Myocyte (in vitro differentiated cells): ENCODE measurements at regions not wholly inside any gene's neighbourhood (a gene's known extent, or its start where the extent isn't known, plus 50 kb on each side); places are given as distances from the start of the nearest gene placed in this dataset.

ENCODE experiments used
- DNase-seq: peaks from one replicate; pipeline ENCODE4 v3.0.0-alpha.2; 2012; ENCODE audit warnings: low read depth

- DNase-seq, result peak; percentile 42
Measured at GRCh38 chr4:151604238-151604637, 156.6 kb downstream of the GATB start.

- no peak for DNase-seq
Measured at GRCh38 chr4:151605215-151605614, 155.6 kb downstream of the GATB start.

DNA sequence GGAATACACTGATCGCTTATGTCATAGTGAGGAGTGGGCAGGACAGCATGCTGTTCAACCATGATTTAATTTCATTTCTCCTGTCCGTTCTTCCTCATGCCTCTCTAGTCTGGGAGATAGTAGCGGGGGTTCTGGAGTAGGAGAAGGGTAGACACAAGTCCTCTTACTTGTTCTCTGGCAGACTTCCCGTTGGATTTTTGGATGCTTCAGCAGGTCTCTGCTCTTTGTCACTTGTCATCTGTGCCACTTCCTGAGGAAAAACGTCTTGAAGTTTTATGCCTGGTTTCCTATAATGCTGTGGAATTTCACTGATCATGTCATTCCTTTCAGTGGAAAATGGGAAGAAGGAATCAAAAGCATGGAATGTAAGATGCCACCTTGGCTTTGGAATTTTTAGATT is 154.7 kb downstream of the GATB start:
- no peak for DNase-seq

GRCh38 chr4:151610229-151610628 is 150.6 kb downstream of the GATB start:
- DNase-seq, result no peak

GRCh38 chr4:151611960-151612359 is 148.8 kb downstream of the GATB start:
- no peak for DNase-seq

GRCh38 chr4:151613290-151613689 is 147.5 kb downstream of the GATB start:
- no peak for DNase-seq

GRCh38 chr4:151614561-151614960 is 146.2 kb downstream of the GATB start:
- DNase-seq, result no peak

DNA sequence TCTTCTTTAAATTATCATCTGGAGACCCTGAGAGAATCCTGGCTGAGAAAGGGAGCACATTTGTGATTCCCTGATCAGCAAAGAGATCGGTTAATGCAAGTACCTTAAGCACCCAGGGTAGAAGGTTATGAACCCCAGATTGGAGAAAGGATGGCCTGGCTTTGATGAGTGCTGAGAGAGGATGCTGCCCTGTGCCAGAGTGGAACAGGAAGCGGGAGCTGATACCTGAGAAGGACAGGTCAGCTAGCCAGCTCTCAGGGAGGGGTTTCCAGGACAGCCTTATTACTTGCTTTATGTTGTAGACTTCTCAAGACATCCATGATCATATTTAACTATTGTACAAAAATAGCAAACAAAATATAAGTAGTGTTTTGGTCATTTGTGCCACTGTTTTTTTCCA is 141.9 kb downstream of the GATB start:
- DNase-seq, result no peak

GRCh38 chr4:151620066-151620465 is 140.7 kb downstream of the GATB start:
- no peak for DNase-seq
